Panc1 (cell line): ENCODE measurements at regions not wholly inside any gene's neighbourhood (a gene's known extent, or its start where the extent isn't known, plus 50 kb on each side); places are given as distances from the start of the nearest gene placed in this dataset.

ENCODE experiments used
- ATAC-seq: fragments of 200-7000 bp; cut with Tn5 transposase; 2 replicates; pipeline ENCODE4 v1.9.1; 2020; ENCODE audit warnings: mild to moderate bottlenecking, moderate library complexity
- BruUV-seq: library from RNA; stranded (reverse); fragments of 400-500 nt; replicated peaks from 2 replicates; lab custom pipeline; 2021; lab: Mats Ljungman, UMichigan
- CTCF ChIA-PET: fragments of 300-600 bp; sonication (Branson Sonifier 250); formaldehyde crosslinking; loops from one replicate; lab custom pipeline; 2022; ENCODE audit warnings: antibody characterized with exemption; lab: Charles Lee
- POLR2A ChIA-PET: fragments of 300-600 bp; sonication (Branson Sonifier 250); formaldehyde crosslinking; loops from one replicate; lab custom pipeline; 2022; ENCODE audit warnings: antibody characterized with exemption; lab: Charles Lee
- DNase-seq: peaks from one replicate; pipeline ENCODE4 v3.0.0-alpha.2; 2010; ENCODE audit warnings: low read depth, low spot score
- H3K27ac ChIP-seq: 2 replicates; pipeline ENCODE4 v1.5.1; 2011; ENCODE audit warnings: mild to moderate bottlenecking, low read length, inconsistent platforms
- H3K27me3 ChIP-seq: fragments of 200-500 bp; sonication (Bioruptor generic); 2 replicates; pipeline ENCODE4 v1.6.0; 2014; ENCODE audit warnings: low read length, inconsistent platforms; ENCODE audit not compliant: control insufficient read depth, insufficient read depth
- H3K36me3 ChIP-seq: fragments of 200-500 bp; sonication (Bioruptor generic); 2 replicates; pipeline ENCODE4 v1.5.1; 2014; ENCODE audit warnings: inconsistent platforms, mild to moderate bottlenecking, low read length, moderate library complexity; ENCODE audit not compliant: control insufficient read depth, insufficient read depth
- H3K4me1 ChIP-seq: 2 replicates; pipeline ENCODE4 v1.5.1; 2011; ENCODE audit warnings: inconsistent platforms, mild to moderate bottlenecking, low read length, moderate library complexity; ENCODE audit not compliant: control insufficient read depth, insufficient read depth
- H3K4me3 ChIP-seq, 2 experiments: 2 replicates each; pipeline ENCODE4 v1.5.1; 2011 to 2012; ENCODE audit warnings: low read depth in 2 of 2, low read length in 2 of 2, mild to moderate bottlenecking in 2 of 2, inconsistent platforms in 1 of 2, moderate library complexity in 1 of 2
- H3K9me3 ChIP-seq: fragments of 200-500 bp; sonication (Bioruptor generic); 2 replicates; pipeline ENCODE4 v1.5.1; 2014; ENCODE audit warnings: low read depth, mild to moderate bottlenecking, inconsistent platforms, low read length, moderate library complexity; ENCODE audit not compliant: control insufficient read depth, insufficient read depth
- POLR2AphosphoS5 ChIP-seq: IDR thresholded peaks from 2 replicates; pipeline ENCODE4 v1.6.1; 2012; ENCODE audit warnings: mild to moderate bottlenecking, low read depth, low read length, moderate library complexity
- SIN3A ChIP-seq: IDR thresholded peaks from 2 replicates; pipeline ENCODE4 v1.6.1; 2012; ENCODE audit warnings: low read depth, mild to moderate bottlenecking, low read length, moderate library complexity, borderline replicate concordance; ENCODE audit not compliant: insufficient read depth
- TCF7L2 ChIP-seq: IDR thresholded peaks from 2 replicates; pipeline ENCODE4 v1.6.1; 2011; ENCODE audit warnings: mild to moderate bottlenecking, low read depth, low read length, inconsistent platforms
- in situ Hi-C: cut with HindIII; loops from 2 replicates; pipeline ENCODE4 v1.10.0; 2016; ENCODE audit warnings: low sequenced_read_pairs, low pct_unique_long_range_greater_than_20kb
- intact Hi-C: fragments of 100-400 bp; cut with micrococcal nuclease; formaldehyde crosslinking; loops from one replicate; pipeline ENCODE4 v1.10.0; 2022; ENCODE audit not compliant: unreplicated experiment
- TF ChIP-seq, protein P1 (sequence below): fragments of 450-650 bp; IDR thresholded peaks from 2 replicates; pipeline ENCODE4 v1.5.1; 2017; ENCODE audit warnings: mild to moderate bottlenecking
- TF ChIP-seq, protein P2 (sequence below), 2 experiments: IDR thresholded peaks; 2 replicates each; pipeline ENCODE4 v1.6.1; 2011 to 2012; ENCODE audit warnings: low read depth in 2 of 2, control low read depth in 1 of 2, low read length in 1 of 2, mild to moderate bottlenecking in 1 of 2, moderate library complexity in 1 of 2; ENCODE audit not compliant: insufficient read depth in 1 of 2

GRCh38 chr11:8754241-8754640, 71.6 kb downstream of the RPL27A start:
- Histone ChIP-seq H3K4me1 (no peaks in the 10 kb centered on the region), H3K9me3 (no peaks in the 10 kb centered on the region), H3K27ac (no peak overlapping the region), H3K4me3 (no peak overlapping the region), H3K36me3 (no peaks in the 10 kb centered on the region), H3K27me3 (no peaks in the 10 kb centered on the region)
- POLR2A ChIA-PET: no interaction called here
- CTCF ChIA-PET: no interaction called here
- intact Hi-C loops: no loop called here
- BruUV-seq: no TSS peak
- ATAC-seq (no peak), DNase-seq (no peak)
- in situ Hi-C loops: no loop called here
- TF ChIP-seq POLR2AphosphoS5 (no peak), TCF7L2 (no peak), SIN3A (no peak)
- TF ChIP-seq, protein P1, sequence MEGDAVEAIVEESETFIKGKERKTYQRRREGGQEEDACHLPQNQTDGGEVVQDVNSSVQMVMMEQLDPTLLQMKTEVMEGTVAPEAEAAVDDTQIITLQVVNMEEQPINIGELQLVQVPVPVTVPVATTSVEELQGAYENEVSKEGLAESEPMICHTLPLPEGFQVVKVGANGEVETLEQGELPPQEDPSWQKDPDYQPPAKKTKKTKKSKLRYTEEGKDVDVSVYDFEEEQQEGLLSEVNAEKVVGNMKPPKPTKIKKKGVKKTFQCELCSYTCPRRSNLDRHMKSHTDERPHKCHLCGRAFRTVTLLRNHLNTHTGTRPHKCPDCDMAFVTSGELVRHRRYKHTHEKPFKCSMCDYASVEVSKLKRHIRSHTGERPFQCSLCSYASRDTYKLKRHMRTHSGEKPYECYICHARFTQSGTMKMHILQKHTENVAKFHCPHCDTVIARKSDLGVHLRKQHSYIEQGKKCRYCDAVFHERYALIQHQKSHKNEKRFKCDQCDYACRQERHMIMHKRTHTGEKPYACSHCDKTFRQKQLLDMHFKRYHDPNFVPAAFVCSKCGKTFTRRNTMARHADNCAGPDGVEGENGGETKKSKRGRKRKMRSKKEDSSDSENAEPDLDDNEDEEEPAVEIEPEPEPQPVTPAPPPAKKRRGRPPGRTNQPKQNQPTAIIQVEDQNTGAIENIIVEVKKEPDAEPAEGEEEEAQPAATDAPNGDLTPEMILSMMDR: no peak
- TF ChIP-seq, protein P2, sequence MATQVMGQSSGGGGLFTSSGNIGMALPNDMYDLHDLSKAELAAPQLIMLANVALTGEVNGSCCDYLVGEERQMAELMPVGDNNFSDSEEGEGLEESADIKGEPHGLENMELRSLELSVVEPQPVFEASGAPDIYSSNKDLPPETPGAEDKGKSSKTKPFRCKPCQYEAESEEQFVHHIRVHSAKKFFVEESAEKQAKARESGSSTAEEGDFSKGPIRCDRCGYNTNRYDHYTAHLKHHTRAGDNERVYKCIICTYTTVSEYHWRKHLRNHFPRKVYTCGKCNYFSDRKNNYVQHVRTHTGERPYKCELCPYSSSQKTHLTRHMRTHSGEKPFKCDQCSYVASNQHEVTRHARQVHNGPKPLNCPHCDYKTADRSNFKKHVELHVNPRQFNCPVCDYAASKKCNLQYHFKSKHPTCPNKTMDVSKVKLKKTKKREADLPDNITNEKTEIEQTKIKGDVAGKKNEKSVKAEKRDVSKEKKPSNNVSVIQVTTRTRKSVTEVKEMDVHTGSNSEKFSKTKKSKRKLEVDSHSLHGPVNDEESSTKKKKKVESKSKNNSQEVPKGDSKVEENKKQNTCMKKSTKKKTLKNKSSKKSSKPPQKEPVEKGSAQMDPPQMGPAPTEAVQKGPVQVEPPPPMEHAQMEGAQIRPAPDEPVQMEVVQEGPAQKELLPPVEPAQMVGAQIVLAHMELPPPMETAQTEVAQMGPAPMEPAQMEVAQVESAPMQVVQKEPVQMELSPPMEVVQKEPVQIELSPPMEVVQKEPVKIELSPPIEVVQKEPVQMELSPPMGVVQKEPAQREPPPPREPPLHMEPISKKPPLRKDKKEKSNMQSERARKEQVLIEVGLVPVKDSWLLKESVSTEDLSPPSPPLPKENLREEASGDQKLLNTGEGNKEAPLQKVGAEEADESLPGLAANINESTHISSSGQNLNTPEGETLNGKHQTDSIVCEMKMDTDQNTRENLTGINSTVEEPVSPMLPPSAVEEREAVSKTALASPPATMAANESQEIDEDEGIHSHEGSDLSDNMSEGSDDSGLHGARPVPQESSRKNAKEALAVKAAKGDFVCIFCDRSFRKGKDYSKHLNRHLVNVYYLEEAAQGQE (IDR thresholded peaks at IDR 0.05; ENCODE audit: insufficient read depth in 1 of 2, low read depth in 2 of 2, low read length in 1 of 2): no peak

DNA sequence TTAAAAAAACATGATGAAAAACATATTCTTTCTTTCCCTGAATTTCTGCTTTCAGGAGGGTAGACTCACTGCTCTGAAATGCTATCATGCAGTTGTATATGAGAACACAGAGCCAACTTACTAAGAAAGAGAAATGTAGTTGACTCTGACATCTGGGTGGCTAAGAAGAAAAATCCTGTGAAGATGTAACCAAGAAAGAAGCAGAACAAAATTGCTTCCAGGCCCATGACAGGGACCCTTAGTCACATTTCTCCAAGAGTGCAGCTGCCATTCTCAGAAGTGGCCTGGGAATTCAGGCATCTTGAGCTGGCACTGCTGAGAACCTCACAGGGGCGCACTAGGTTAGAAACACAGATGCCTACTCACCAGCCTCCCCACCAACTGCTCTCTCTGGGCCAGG, 73.6 kb downstream of the RPL27A start:
- intact Hi-C loops (no loop called here), in situ Hi-C loops (no loop called here)
- Histone ChIP-seq H3K27me3 (no peaks in the 10 kb centered on the region), H3K4me3 (no peak overlapping the region), H3K27ac (no peak overlapping the region), H3K4me1 (no peaks in the 10 kb centered on the region), H3K36me3 (no peaks in the 10 kb centered on the region), H3K9me3 (no peaks in the 10 kb centered on the region)
- BruUV-seq: no TSS peak
- ATAC-seq (no peak), DNase-seq (no peak)
- ChIA-PET CTCF (no interaction called here), POLR2A (no interaction called here)
- TF ChIP-seq, protein P1: no peak
- TF ChIP-seq TCF7L2 (no peak), POLR2AphosphoS5 (no peak), SIN3A (no peak)
- TF ChIP-seq, protein P2 (IDR thresholded peaks at IDR 0.05; ENCODE audit: insufficient read depth in 1 of 2, low read depth in 2 of 2, low read length in 1 of 2): no peak
